H1 (cell line): ENCODE measurements at regions not wholly inside any gene's neighbourhood (a gene's known extent, or its start where the extent isn't known, plus 50 kb on each side); places are given as distances from the start of the nearest gene placed in this dataset.

Source experiments
- CTCF ChIA-PET: fragments of 300-600 bp; sonication (Branson Sonifier 250); formaldehyde crosslinking; loops from one replicate; lab custom pipeline; 2021; ENCODE audit not compliant: partially characterized antibody; lab: Charles Lee
- POLR2A ChIA-PET: fragments of 300-600 bp; sonication (Branson Sonifier 250); formaldehyde crosslinking; loops from one replicate; lab custom pipeline; 2021; ENCODE audit warnings: inconsistent platforms; ENCODE audit not compliant: partially characterized antibody; lab: Charles Lee
- DNase-seq, 2 experiments: peaks; one replicate each; pipeline versions ENCODE4 v3.0.0 to v3.0.0-alpha.2; 2010 to 2022; ENCODE audit warnings: low spot score in 2 of 2, low read depth in 1 of 2, mixed read lengths in 1 of 2
- FAIRE-seq: peaks from 2 replicates; lab custom pipeline; 2011; peaks lifted over from hg19 to GRCh38; lab: Jason Lieb, UNC
- H2AFZ ChIP-seq: 2 replicates; pipeline ENCODE4 v1.8.1; 2012; ENCODE audit warnings: low read length, inconsistent platforms
- H2AK5ac ChIP-seq: 2 replicates; pipeline ENCODE4 v1.6.1; 2013; ENCODE audit warnings: low read depth, low read length
- H2BK120ac ChIP-seq: replicated peaks from 2 replicates; pipeline ENCODE3; 2013; ENCODE audit warnings: low read depth, low read length, inconsistent platforms
- H2BK12ac ChIP-seq: 2 replicates; pipeline ENCODE4 v1.6.1; 2013; ENCODE audit warnings: low read depth, low read length
- H2BK15ac ChIP-seq: 2 replicates; pipeline ENCODE4 v1.6.1; 2013; ENCODE audit warnings: low read length
- H2BK20ac ChIP-seq: 2 replicates; pipeline ENCODE4 v1.6.1; 2013; ENCODE audit warnings: low read length
- H2BK5ac ChIP-seq: 2 replicates; pipeline ENCODE4 v1.6.1; 2013; ENCODE audit warnings: low read depth, low read length
- H3K14ac ChIP-seq: 2 replicates; pipeline ENCODE4 v1.6.1; 2013; ENCODE audit warnings: inconsistent platforms; ENCODE audit not compliant: insufficient read length
- H3K18ac ChIP-seq: 2 replicates; pipeline ENCODE4 v1.6.1; 2013; ENCODE audit warnings: low read length; ENCODE audit errors: extremely low read depth
- H3K23ac ChIP-seq: 2 replicates; pipeline ENCODE4 v1.6.1; 2013; ENCODE audit warnings: inconsistent platforms; ENCODE audit not compliant: insufficient read length
- H3K23me2 ChIP-seq: 2 replicates; pipeline ENCODE4 v1.6.1; 2013; ENCODE audit warnings: low read depth, low read length
- H3K27ac ChIP-seq: 2 replicates; pipeline ENCODE4 v1.6.1; 2011; ENCODE audit warnings: low read depth, low read length, inconsistent platforms
- H3K27me3 ChIP-seq, 4 experiments: replicated peaks in 1 of 4; 1 replicate in 1 of 4; 2 replicates in 3 of 4; pipeline versions ENCODE4 v1.6.1 to v1.8.1; 2011 to 2013; ENCODE audit warnings: low read length in 3 of 4, mild to moderate bottlenecking in 3 of 4, inconsistent platforms in 2 of 4, mixed read lengths in 2 of 4, moderate library complexity in 1 of 4; ENCODE audit not compliant: control insufficient read depth in 3 of 4, insufficient read depth in 3 of 4; ENCODE audit errors: extremely low read depth in 1 of 4
- H3K36me3 ChIP-seq, 4 experiments: 2 replicates each; pipeline versions ENCODE4 v1.6.1 to v1.8.1; 2011 to 2013; ENCODE audit warnings: mild to moderate bottlenecking in 4 of 4, low read length in 3 of 4, moderate library complexity in 2 of 4, control low read depth in 1 of 4, inconsistent platforms in 1 of 4; ENCODE audit not compliant: insufficient read depth in 4 of 4, control insufficient read depth in 2 of 4
- H3K4ac ChIP-seq: replicated peaks from 2 replicates; pipeline ENCODE3; 2013; ENCODE audit warnings: low read length, low read depth, mixed read lengths, inconsistent platforms; ENCODE audit not compliant: insufficient read length
- H3K4me1 ChIP-seq, 4 experiments: replicated peaks in 1 of 4; 1 replicate in 1 of 4; 2 replicates in 3 of 4; pipeline versions ENCODE4 v1.6.1 to v1.8.1; 2011 to 2013; ENCODE audit warnings: low read length in 3 of 4, inconsistent platforms in 2 of 4, mixed read lengths in 1 of 4; ENCODE audit not compliant: insufficient read depth in 4 of 4, control insufficient read depth in 3 of 4
- H3K4me2 ChIP-seq, 2 experiments: 2 replicates each; pipeline versions ENCODE4 v1.6.1 to v1.8.1; 2011 to 2013; ENCODE audit warnings: low read depth in 2 of 2, low read length in 2 of 2, control low read depth in 1 of 2, inconsistent platforms in 1 of 2, mild to moderate bottlenecking in 1 of 2; ENCODE audit not compliant: insufficient read depth in 1 of 2
- H3K4me3 ChIP-seq, 4 experiments: fragments of 200-600, 300-600 bp in 1 of 4; sonication (generic), shearing (Covaris generic), sonication (Bioruptor Twin) in 1 of 4; 2 replicates each; pipeline versions ENCODE4 v1.5.1 to v1.8.1; 2011 to 2016; ENCODE audit warnings: low read length in 4 of 4, low read depth in 3 of 4, control low read depth in 2 of 4, inconsistent platforms in 2 of 4, mild to moderate bottlenecking in 2 of 4, mixed read lengths in 1 of 4, moderate library complexity in 1 of 4; ENCODE audit not compliant: insufficient read depth in 2 of 4; ENCODE audit errors: extremely low read depth in 1 of 4
- H3K56ac ChIP-seq: replicated peaks from 2 replicates; pipeline ENCODE3; 2013; ENCODE audit warnings: low read depth, mild to moderate bottlenecking, mixed read lengths, low read length, inconsistent platforms; ENCODE audit not compliant: insufficient read length
- H3K79me1 ChIP-seq: 2 replicates; pipeline ENCODE4 v1.6.1; 2013; ENCODE audit warnings: low read depth, low read length, control low read depth
- H3K79me2 ChIP-seq, 2 experiments: 2 replicates each; pipeline versions ENCODE4 v1.6.1 to v1.8.1; 2012 to 2013; ENCODE audit warnings: low read length in 2 of 2, mild to moderate bottlenecking in 2 of 2, inconsistent platforms in 1 of 2; ENCODE audit not compliant: insufficient read depth in 2 of 2, control insufficient read depth in 1 of 2
- H3K9ac ChIP-seq, 4 experiments: replicated peaks in 1 of 4; 1 replicate in 1 of 4; 2 replicates in 3 of 4; pipeline versions ENCODE4 v1.6.1 to v1.8.1; 2011 to 2013; ENCODE audit warnings: low read depth in 3 of 4, low read length in 3 of 4, control low read depth in 2 of 4, mild to moderate bottlenecking in 2 of 4, moderate library complexity in 2 of 4, inconsistent platforms in 1 of 4; ENCODE audit errors: extremely low read depth in 1 of 4
- H3K9me3 ChIP-seq, 2 experiments: 2 replicates each; pipeline versions ENCODE4 v1.6.1 to v1.8.1; 2012 to 2013; ENCODE audit warnings: mild to moderate bottlenecking in 2 of 2, moderate library complexity in 2 of 2, control low read depth in 1 of 2, inconsistent platforms in 1 of 2, low read depth in 1 of 2, low read length in 1 of 2, mixed read lengths in 1 of 2; ENCODE audit not compliant: insufficient read depth in 2 of 2
- H4K20me1 ChIP-seq, 2 experiments: replicated peaks in 1 of 2; 2 replicates each; pipeline versions ENCODE3 to v1.8.1; 2011 to 2013; ENCODE audit warnings: inconsistent platforms in 2 of 2, low read length in 2 of 2, mild to moderate bottlenecking in 1 of 2; ENCODE audit not compliant: insufficient read depth in 2 of 2, control insufficient read depth in 1 of 2
- H4K5ac ChIP-seq: 2 replicates; pipeline ENCODE4 v1.6.1; 2013; ENCODE audit warnings: low read length, low read depth, mixed read lengths, inconsistent platforms; ENCODE audit not compliant: insufficient read length
- H4K8ac ChIP-seq: 2 replicates; pipeline ENCODE4 v1.8.0; 2013; ENCODE audit warnings: mild to moderate bottlenecking, moderate library complexity, low read length, inconsistent platforms; ENCODE audit not compliant: insufficient read depth; ENCODE audit errors: extremely low read depth
- H4K91ac ChIP-seq: replicated peaks from 2 replicates; pipeline ENCODE3; 2013; ENCODE audit warnings: low read length, mixed read lengths, inconsistent platforms; ENCODE audit not compliant: insufficient read length
- ASH2L ChIP-seq: fragments of 200-600, 300-600 bp; sonication (generic); IDR thresholded peaks from one replicate; pipeline ENCODE4 v1.7.1; 2017; ENCODE audit warnings: low read length
- RAD21 ChIP-seq, 2 experiments: IDR thresholded peaks in 1 of 2; conservative IDR thresholded peaks in 1 of 2; 2 replicates each; pipeline ENCODE4 v1.6.1; 2011; ENCODE audit warnings: low read depth in 2 of 2, low read length in 2 of 2, improper control_type of control experiment in 1 of 2, inconsistent platforms in 1 of 2, mild to moderate bottlenecking in 1 of 2, moderate library complexity in 1 of 2
- YY1 ChIP-seq: IDR thresholded peaks from 2 replicates; pipeline ENCODE4 v1.6.1; 2011; ENCODE audit warnings: low read depth, mild to moderate bottlenecking, low read length
- WGBS, 2 experiments: shearing (Covaris generic) in 1 of 2; methylation state at CpG; one replicate each; pipeline versions ENCODE4 v1.1.6 to v1.1.7; 2013 to 2015; ENCODE audit warnings: low lambda C conversion rate in 2 of 2, mixed read lengths in 2 of 2, inconsistent platforms in 1 of 2, low coverage in 1 of 2, missing lambda C conversion rate in 1 of 2; ENCODE audit not compliant: insufficient replicate concordance in 2 of 2, insufficient coverage in 1 of 2, insufficient read length in 1 of 2; ENCODE audit errors: extremely low coverage in 1 of 2, missing lambda C conversion rate in 1 of 2; 5-methylcytosine and 5-hydroxymethylcytosine counted together

- H3K4me1 ChIP-seq: no peaks in the 10 kb centered on the region
Measured at GRCh38 chr21:35674895-35675470, 385.3 kb downstream of the SETD4 start.

More at GRCh38 chr21:35674895-35675470, 385.3 kb downstream of the SETD4 start:
- Histone ChIP-seq H3K79me2 (no peaks in the 10 kb centered on the region), H4K91ac (no peak overlapping the region), H4K8ac (no peak overlapping the region), H3K79me1 (no peaks in the 10 kb centered on the region), H2BK15ac (no peak overlapping the region), H4K5ac (no peak overlapping the region), H3K14ac (no peak overlapping the region), H2AK5ac (no peak overlapping the region), H2AFZ (no peak overlapping the region), H2BK120ac (no peak overlapping the region), H3K4ac (no peak overlapping the region), H3K4me3 (no peak overlapping the region), H3K23me2 (peaks cover 5% of the 10 kb centered on the region; the same call in 1 of the 2 replicates), H3K56ac (no peak overlapping the region), H3K27ac (no peak overlapping the region), H2BK12ac (no peak overlapping the region), H3K9ac (no peak overlapping the region), H3K9me3 (no peaks in the 10 kb centered on the region), H3K27me3 (no peaks in the 10 kb centered on the region), H2BK20ac (no peak overlapping the region), H3K23ac (no peak overlapping the region), H3K4me2 (no peak overlapping the region), H4K20me1 (peaks cover 0 to 2% of the 10 kb centered on the region in 2 experiments)
- DNase-seq (no peak), FAIRE-seq (no peak)
- WGBS, 2 experiments: 95% methylated on average over 7 of the region's 7 CpGs; no CpG with 5 or more reads in 1 of the 2 experiments
- ChIA-PET CTCF (no interaction called here), POLR2A (no interaction called here)
- peak in 1 of 2 experiments; percentile 11; a peak in 1 of 4 replicates for TF ChIP-seq RAD21 (IDR thresholded peaks at IDR 0.05 in 1 of 2, conservative IDR thresholded peaks at IDR 0.05 in 1 of 2; ENCODE audit: low read depth in 2 of 2, low read length in 2 of 2)
- TF ChIP-seq YY1: no peak
- TF ChIP-seq ASH2L: no peak
- TF ChIP-seq, all 59 proteins: peak for 1
- no peak overlapping the region for H3K18ac ChIP-seq
- no peak overlapping the region for H2BK5ac ChIP-seq
- no peaks in the 10 kb centered on the region for H3K36me3 ChIP-seq
